ENCODE measurements at regions not wholly inside any gene's neighbourhood (a gene's known extent, or its start where the extent isn't known, plus 50 kb on each side); places are given as distances from the start of the nearest gene placed in this dataset.

DNA sequence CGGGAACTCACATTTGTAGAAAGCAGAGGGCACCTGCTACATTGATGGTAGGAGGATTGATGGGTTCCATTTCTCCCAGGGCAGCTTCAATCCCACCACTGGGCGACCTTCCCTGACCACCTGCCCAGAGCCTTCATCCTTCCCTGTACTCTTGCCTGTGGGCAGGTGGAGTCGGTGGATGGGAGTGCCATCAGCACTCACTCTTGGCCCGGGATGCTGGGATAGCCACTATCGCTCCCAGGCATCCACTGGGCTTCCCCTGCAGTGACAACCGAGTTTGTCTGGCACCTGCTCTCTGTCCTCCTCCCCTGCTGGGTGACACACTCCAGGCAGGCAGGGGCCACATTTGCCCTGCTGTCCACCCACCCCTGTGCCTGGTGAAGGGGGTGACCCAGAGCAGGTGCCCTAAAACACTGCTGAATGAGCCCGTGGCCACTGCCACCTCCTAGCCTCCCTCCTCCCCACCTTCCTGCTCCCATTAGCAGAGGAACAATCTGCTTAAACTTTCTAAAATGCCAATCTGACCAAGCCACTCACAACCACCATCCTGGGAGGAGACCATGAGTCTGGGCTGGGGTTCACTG, 604.7 kb downstream of the TBC1D22A start:
- H3K4me3 Mint-ChIP-seq: no peak overlapping the region
- no peak overlapping the region for H3K27ac Mint-ChIP-seq
- peaks cover 4% of the 10 kb centered on the region for H3K36me3 Mint-ChIP-seq (ENCODE audit: low read depth)
- no peaks in the 10 kb centered on the region for H3K4me1 Mint-ChIP-seq
- peaks cover 8% of the 10 kb centered on the region for H3K27me3 Mint-ChIP-seq (ENCODE audit: low read depth)
- H3K9me3 Mint-ChIP-seq: peaks cover 27% of the 10 kb centered on the region
- TF ChIP-seq, protein P1, sequence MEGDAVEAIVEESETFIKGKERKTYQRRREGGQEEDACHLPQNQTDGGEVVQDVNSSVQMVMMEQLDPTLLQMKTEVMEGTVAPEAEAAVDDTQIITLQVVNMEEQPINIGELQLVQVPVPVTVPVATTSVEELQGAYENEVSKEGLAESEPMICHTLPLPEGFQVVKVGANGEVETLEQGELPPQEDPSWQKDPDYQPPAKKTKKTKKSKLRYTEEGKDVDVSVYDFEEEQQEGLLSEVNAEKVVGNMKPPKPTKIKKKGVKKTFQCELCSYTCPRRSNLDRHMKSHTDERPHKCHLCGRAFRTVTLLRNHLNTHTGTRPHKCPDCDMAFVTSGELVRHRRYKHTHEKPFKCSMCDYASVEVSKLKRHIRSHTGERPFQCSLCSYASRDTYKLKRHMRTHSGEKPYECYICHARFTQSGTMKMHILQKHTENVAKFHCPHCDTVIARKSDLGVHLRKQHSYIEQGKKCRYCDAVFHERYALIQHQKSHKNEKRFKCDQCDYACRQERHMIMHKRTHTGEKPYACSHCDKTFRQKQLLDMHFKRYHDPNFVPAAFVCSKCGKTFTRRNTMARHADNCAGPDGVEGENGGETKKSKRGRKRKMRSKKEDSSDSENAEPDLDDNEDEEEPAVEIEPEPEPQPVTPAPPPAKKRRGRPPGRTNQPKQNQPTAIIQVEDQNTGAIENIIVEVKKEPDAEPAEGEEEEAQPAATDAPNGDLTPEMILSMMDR (IDR thresholded peaks at IDR 0.05; ENCODE audit: unreplicated experiment in 3 of 3): no peak

GRCh38 chr22:47366026-47366767, 603.7 kb downstream of the TBC1D22A start:
- peaks cover 31% of the 10 kb centered on the region for H3K9me3 Mint-ChIP-seq
- TF ChIP-seq, protein P1 (IDR thresholded peaks at IDR 0.05; ENCODE audit: unreplicated experiment in 3 of 3): no peak
- H3K36me3 Mint-ChIP-seq (ENCODE audit: low read depth): peaks cover 4% of the 10 kb centered on the region
- H3K4me3 Mint-ChIP-seq: no peak overlapping the region
- no peak overlapping the region for H3K27ac Mint-ChIP-seq
- H3K4me1 Mint-ChIP-seq: no peaks in the 10 kb centered on the region
- H3K27me3 Mint-ChIP-seq (ENCODE audit: low read depth): peaks cover 8% of the 10 kb centered on the region

- H3K9me3 Mint-ChIP-seq: peaks cover 47% of the 10 kb centered on the region
Measured at GRCh38 chr22:47361247-47361646, 598.8 kb downstream of the TBC1D22A start.

DNA sequence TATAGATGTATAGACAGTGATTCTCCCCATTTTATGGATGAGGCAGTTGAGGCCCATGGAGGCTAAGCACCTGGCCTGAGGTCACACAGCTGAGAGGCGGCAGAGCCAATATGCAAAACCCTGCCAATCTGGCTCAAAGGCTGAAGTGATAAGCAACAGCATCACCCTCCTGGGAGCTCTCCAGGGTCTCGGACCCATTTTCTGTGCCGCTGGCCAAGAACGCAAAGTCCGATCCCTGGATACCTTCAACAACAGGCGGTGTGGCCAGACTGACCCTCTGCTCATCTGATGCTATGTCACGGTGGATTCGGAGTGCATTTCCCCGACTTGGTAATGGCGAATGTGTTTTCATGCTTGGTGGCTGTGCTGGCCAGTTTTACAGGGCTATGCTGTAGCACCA, 595.0 kb downstream of the TBC1D22A start:
- Mint-ChIP-seq H3K36me3 (ENCODE audit: low read depth) (no peaks in the 10 kb centered on the region), H3K9me3 (peaks cover 44% of the 10 kb centered on the region), H3K27me3 (ENCODE audit: low read depth) (peaks cover 14% of the 10 kb centered on the region), H3K4me1 (no peaks in the 10 kb centered on the region), H3K27ac (no peak overlapping the region), H3K4me3 (no peak overlapping the region)
- TF ChIP-seq, protein P1 (IDR thresholded peaks at IDR 0.05; ENCODE audit: unreplicated experiment in 3 of 3): no peak

More at GRCh38 chr22:47361247-47361646, 598.8 kb downstream of the TBC1D22A start:
- Mint-ChIP-seq H3K27ac (no peak overlapping the region), H3K36me3 (ENCODE audit: low read depth) (no peaks in the 10 kb centered on the region), H3K4me3 (no peak overlapping the region), H3K4me1 (no peaks in the 10 kb centered on the region), H3K27me3 (ENCODE audit: low read depth) (peaks cover 12% of the 10 kb centered on the region)
- TF ChIP-seq, protein P1 (IDR thresholded peaks at IDR 0.05; ENCODE audit: unreplicated experiment in 3 of 3): no peak

DNA sequence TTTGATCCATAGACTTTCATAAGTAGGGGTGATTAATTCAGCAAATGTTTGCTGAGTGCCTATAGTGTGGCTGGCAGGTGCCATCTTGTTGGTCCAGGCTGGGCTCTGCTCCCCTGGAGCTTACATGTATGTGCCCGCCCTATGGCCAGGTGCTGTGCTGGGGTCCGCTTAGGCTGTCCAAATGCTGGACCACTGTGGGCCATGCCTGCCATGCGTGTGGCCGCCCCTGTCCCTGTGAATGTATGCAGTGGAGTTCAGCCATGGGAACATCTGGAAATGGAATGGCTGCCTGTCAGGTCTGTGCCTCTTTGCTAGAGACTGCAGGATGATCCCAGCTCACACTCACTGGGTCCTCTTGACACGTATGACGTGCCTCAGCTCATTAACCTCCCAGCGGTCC, 594.6 kb downstream of the TBC1D22A start:
- peaks cover 47% of the 10 kb centered on the region for H3K9me3 Mint-ChIP-seq
- TF ChIP-seq, protein P1 (IDR thresholded peaks at IDR 0.05; ENCODE audit: unreplicated experiment in 3 of 3): no peak
- no peaks in the 10 kb centered on the region for H3K4me1 Mint-ChIP-seq
- H3K27ac Mint-ChIP-seq: no peak overlapping the region
- no peak overlapping the region for H3K4me3 Mint-ChIP-seq
- H3K36me3 Mint-ChIP-seq (ENCODE audit: low read depth): no peaks in the 10 kb centered on the region
- peaks cover 16% of the 10 kb centered on the region for H3K27me3 Mint-ChIP-seq (ENCODE audit: low read depth)

Data from nephron (organoid).